HUES64 (cell line): ENCODE measurements at regions not wholly inside any gene's neighbourhood (a gene's known extent, or its start where the extent isn't known, plus 50 kb on each side); places are given as distances from the start of the nearest gene placed in this dataset.

ENCODE experiments used
- H3K27ac ChIP-seq: 2 replicates; pipeline ENCODE4 v1.7.0; 2013; ENCODE audit warnings: low read depth, low read length, inconsistent platforms
- H3K27me3 ChIP-seq: 2 replicates; pipeline ENCODE4 v1.6.1; 2013; ENCODE audit warnings: mild to moderate bottlenecking, low read length; ENCODE audit not compliant: insufficient read depth
- H3K36me3 ChIP-seq: 2 replicates; pipeline ENCODE4 v1.6.1; 2013; ENCODE audit warnings: mild to moderate bottlenecking, low read length; ENCODE audit not compliant: insufficient read depth
- H3K4me1 ChIP-seq: 2 replicates; pipeline ENCODE4 v1.6.1; 2013; ENCODE audit warnings: mild to moderate bottlenecking, low read length, moderate library complexity; ENCODE audit not compliant: insufficient read depth
- H3K4me3 ChIP-seq: 2 replicates; pipeline ENCODE4 v1.5.1; 2013; ENCODE audit warnings: mild to moderate bottlenecking, low read length, moderate library complexity
- H3K9ac ChIP-seq: 2 replicates; pipeline ENCODE4 v1.6.1; 2013; ENCODE audit warnings: mild to moderate bottlenecking, low read depth, low read length
- H3K9me3 ChIP-seq: 2 replicates; pipeline ENCODE4 v1.6.1; 2013; ENCODE audit warnings: low read depth, low read length; ENCODE audit not compliant: insufficient read depth
- WGBS: fragments of 150-250, 120-280 bp; methylation state at CpG from one replicate; pipeline ENCODE4 v1.1.7; 2013; ENCODE audit warnings: missing lambda C conversion rate; 5-methylcytosine and 5-hydroxymethylcytosine counted together

- Histone ChIP-seq H3K4me1 (peaks cover 14% of the 10 kb centered on the region), H3K27me3 (no peaks in the 10 kb centered on the region), H3K36me3 (no peaks in the 10 kb centered on the region), H3K4me3 (no peak overlapping the region), H3K9ac (no peak overlapping the region), H3K9me3 (no peaks in the 10 kb centered on the region), H3K27ac (no peak overlapping the region)
- WGBS = 88% methylated on average over 1 of the region's 1 CpG
Measured at GRCh38 chr3:117630885-117631284, 921.3 kb downstream of the TUSC7 start.

GRCh38 chr3:117631781-117632180 is 922.2 kb downstream of the TUSC7 start:
- peaks cover 9% of the 10 kb centered on the region for H3K4me1 ChIP-seq
- no peak overlapping the region for H3K4me3 ChIP-seq
- no peaks in the 10 kb centered on the region for H3K9me3 ChIP-seq
- no peaks in the 10 kb centered on the region for H3K27me3 ChIP-seq
- no peak overlapping the region for H3K27ac ChIP-seq
- 100% methylated on average over 3 of the region's 3 CpGs for WGBS
- no peak overlapping the region for H3K9ac ChIP-seq
- no peaks in the 10 kb centered on the region for H3K36me3 ChIP-seq

- Histone ChIP-seq H3K4me1 (peaks cover 5% of the 10 kb centered on the region; the same call in 1 of the 2 replicates), H3K4me3 (no peak overlapping the region), H3K36me3 (no peaks in the 10 kb centered on the region), H3K9ac (no peak overlapping the region), H3K9me3 (no peaks in the 10 kb centered on the region), H3K27ac (no peak overlapping the region), H3K27me3 (no peaks in the 10 kb centered on the region)
- 94% methylated on average over 2 of the region's 2 CpGs for WGBS
Measured at GRCh38 chr3:117632191-117632590, 922.6 kb downstream of the TUSC7 start.

GRCh38 chr3:117633207-117633606 is 923.6 kb downstream of the TUSC7 start:
- 0 out of 2 replicates have a peak, but pooled peaks cover 4% of the 10 kb centered on the region for H3K4me1 ChIP-seq
- no peaks in the 10 kb centered on the region for H3K27me3 ChIP-seq
- H3K27ac ChIP-seq = no peak overlapping the region
- no peak overlapping the region for H3K4me3 ChIP-seq
- no peak overlapping the region for H3K9ac ChIP-seq
- no peaks in the 10 kb centered on the region for H3K36me3 ChIP-seq
- 92% methylated on average over 4 of the region's 4 CpGs for WGBS
- no peaks in the 10 kb centered on the region for H3K9me3 ChIP-seq

GRCh38 chr3:117637666-117638065 is 928.1 kb downstream of the TUSC7 start:
- H3K9ac ChIP-seq = no peak overlapping the region
- no peaks in the 10 kb centered on the region for H3K27me3 ChIP-seq
- no peaks in the 10 kb centered on the region for H3K36me3 ChIP-seq
- H3K27ac ChIP-seq = no peak overlapping the region
- H3K9me3 ChIP-seq = no peaks in the 10 kb centered on the region
- 90% methylated on average over 3 of the region's 5 CpGs for WGBS
- H3K4me1 ChIP-seq = no peaks in the 10 kb centered on the region
- H3K4me3 ChIP-seq = no peak overlapping the region

GRCh38 chr3:117644203-117644602 is 934.6 kb downstream of the TUSC7 start:
- Histone ChIP-seq H3K9me3 (no peaks in the 10 kb centered on the region), H3K9ac (no peak overlapping the region), H3K27me3 (no peaks in the 10 kb centered on the region), H3K4me3 (no peak overlapping the region), H3K27ac (no peak overlapping the region), H3K36me3 (no peaks in the 10 kb centered on the region), H3K4me1 (peaks cover 9% of the 10 kb centered on the region; the same call in 1 of the 2 replicates)

GRCh38 chr3:117645561-117646242 is 936.1 kb downstream of the TUSC7 start:
- 96% methylated on average over 4 of the region's 4 CpGs for WGBS

GRCh38 chr3:117647435-117647834 is 937.9 kb downstream of the TUSC7 start:
- no peaks in the 10 kb centered on the region for H3K27me3 ChIP-seq
- WGBS = 85% methylated on average over 2 of the region's 2 CpGs
- no peaks in the 10 kb centered on the region for H3K9me3 ChIP-seq
- H3K36me3 ChIP-seq = no peaks in the 10 kb centered on the region
- H3K27ac ChIP-seq = no peak overlapping the region
- H3K4me3 ChIP-seq = no peak overlapping the region
- peaks cover 9% of the 10 kb centered on the region; the same call in 1 of the 2 replicates for H3K4me1 ChIP-seq
- H3K9ac ChIP-seq = no peak overlapping the region

More at GRCh38 chr3:117645561-117646242, 936.1 kb downstream of the TUSC7 start:
- Histone ChIP-seq H3K4me3 (no peak overlapping the region), H3K9me3 (no peaks in the 10 kb centered on the region), H3K36me3 (no peaks in the 10 kb centered on the region), H3K4me1 (peaks cover 9% of the 10 kb centered on the region; the same call in 1 of the 2 replicates), H3K27me3 (no peaks in the 10 kb centered on the region), H3K27ac (no peak overlapping the region), H3K9ac (no peak overlapping the region)

- WGBS = 96% methylated on average over 3 of the region's 3 CpGs
- no peaks in the 10 kb centered on the region for H3K27me3 ChIP-seq
- H3K36me3 ChIP-seq = no peaks in the 10 kb centered on the region
- H3K4me3 ChIP-seq = no peak overlapping the region
- H3K9ac ChIP-seq = no peak overlapping the region
- no peak overlapping the region for H3K27ac ChIP-seq
- H3K9me3 ChIP-seq = no peaks in the 10 kb centered on the region
- H3K4me1 ChIP-seq = peaks cover 6% of the 10 kb centered on the region; the same call in 1 of the 2 replicates
Measured at GRCh38 chr3:117651246-117651645, 941.7 kb downstream of the TUSC7 start.

GRCh38 chr3:117656391-117656790 is 946.8 kb downstream of the TUSC7 start:
- H3K4me1 ChIP-seq = peaks cover 11% of the 10 kb centered on the region; the same call in 1 of the 2 replicates
- H3K9me3 ChIP-seq = no peaks in the 10 kb centered on the region
- H3K27me3 ChIP-seq = no peaks in the 10 kb centered on the region
- no peak overlapping the region for H3K9ac ChIP-seq
- H3K36me3 ChIP-seq = no peaks in the 10 kb centered on the region
- no peak overlapping the region for H3K4me3 ChIP-seq
- WGBS = 92% methylated on average over 1 of the region's 1 CpG
- no peak overlapping the region for H3K27ac ChIP-seq

- 92% methylated on average over 6 of the region's 6 CpGs for WGBS
- peaks cover 11% of the 10 kb centered on the region; the same call in 1 of the 2 replicates for H3K4me1 ChIP-seq
- H3K36me3 ChIP-seq = no peaks in the 10 kb centered on the region
- H3K9me3 ChIP-seq = no peaks in the 10 kb centered on the region
- H3K27me3 ChIP-seq = no peaks in the 10 kb centered on the region
- no peak overlapping the region for H3K4me3 ChIP-seq
- no peak overlapping the region for H3K9ac ChIP-seq
- H3K27ac ChIP-seq = no peak overlapping the region
Measured at GRCh38 chr3:117657278-117657677, 947.7 kb downstream of the TUSC7 start.
